ENCODE measurements at regions not wholly inside any gene's neighbourhood (a gene's known extent, or its start where the extent isn't known, plus 50 kb on each side); places are given as distances from the start of the nearest gene placed in this dataset.

DNA sequence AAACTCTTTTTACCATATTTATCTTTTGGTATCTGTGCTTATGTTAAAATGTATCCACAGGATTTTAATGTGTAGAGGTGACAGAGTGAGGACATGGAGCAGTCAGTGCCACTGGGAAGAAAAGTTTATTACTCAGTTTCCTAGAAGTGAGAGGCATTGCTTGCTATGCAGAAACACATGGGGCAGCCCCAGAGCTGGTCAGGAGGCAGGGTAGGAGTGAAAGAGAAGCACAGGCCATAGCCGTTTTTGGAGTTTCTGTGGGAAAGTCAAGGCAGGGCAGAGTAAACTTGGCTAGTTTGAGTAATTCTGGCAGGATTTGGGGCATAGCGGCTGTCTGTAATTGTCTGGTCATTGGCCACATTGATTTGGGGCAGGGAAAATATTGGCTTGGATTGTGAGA, 370.9 kb downstream of the FGF9 start:
- no peak for DNase-seq (ENCODE audit: low read depth in 2 of 3, low spot score in 2 of 3)

- DNase-seq (ENCODE audit: low read depth in 2 of 3, low spot score in 2 of 3), result no peak
Measured at GRCh38 chr13:22047082-22047784, 376.4 kb downstream of the FGF9 start.

- DNase-seq (ENCODE audit: low read depth in 2 of 3, low spot score in 2 of 3), result no peak
Measured at GRCh38 chr13:22047785-22048104, 376.9 kb downstream of the FGF9 start.

GRCh38 chr13:22049384-22049783, 378.5 kb downstream of the FGF9 start:
- DNase-seq (ENCODE audit: low read depth in 2 of 3, low spot score in 2 of 3), result no peak

GRCh38 chr13:22050951-22051563, 380.2 kb downstream of the FGF9 start:
- DNase-seq (ENCODE audit: low read depth in 2 of 3, low spot score in 2 of 3), result no peak

- DNase-seq (ENCODE audit: low read depth in 2 of 3, low spot score in 2 of 3), result no peak
Measured at GRCh38 chr13:22053053-22053452, 382.2 kb downstream of the FGF9 start.

DNA sequence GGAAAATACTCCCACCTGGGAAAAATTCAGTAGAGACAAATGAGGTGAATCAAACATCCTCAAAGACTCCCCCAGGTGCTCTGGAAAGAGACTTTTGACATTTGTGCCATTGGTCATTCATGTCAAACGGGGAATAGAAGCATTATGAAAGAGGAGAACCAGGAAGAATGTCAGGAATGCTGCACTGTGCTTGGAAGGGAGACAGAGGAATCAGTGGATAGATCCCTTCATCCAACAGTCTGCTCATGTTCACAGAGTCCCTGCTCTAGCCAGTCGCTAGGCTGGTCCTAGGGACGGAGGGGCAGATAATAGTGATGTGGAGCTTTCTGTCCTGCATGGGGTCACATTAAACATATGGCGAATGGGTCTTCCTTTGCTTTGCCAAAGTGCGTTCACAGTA, 384.4 kb downstream of the FGF9 start:
- no peak for DNase-seq (ENCODE audit: low read depth in 2 of 3, low spot score in 2 of 3)

- DNase-seq (ENCODE audit: low read depth in 2 of 3, low spot score in 2 of 3), result no peak
Measured at GRCh38 chr13:22060187-22060586, 389.3 kb downstream of the FGF9 start.

- peak in 1 of 3 donors; percentile 26 for DNase-seq (ENCODE audit: low read depth in 2 of 3, low spot score in 2 of 3)
Measured at GRCh38 chr13:22061371-22061805, 390.5 kb downstream of the FGF9 start.

DNA sequence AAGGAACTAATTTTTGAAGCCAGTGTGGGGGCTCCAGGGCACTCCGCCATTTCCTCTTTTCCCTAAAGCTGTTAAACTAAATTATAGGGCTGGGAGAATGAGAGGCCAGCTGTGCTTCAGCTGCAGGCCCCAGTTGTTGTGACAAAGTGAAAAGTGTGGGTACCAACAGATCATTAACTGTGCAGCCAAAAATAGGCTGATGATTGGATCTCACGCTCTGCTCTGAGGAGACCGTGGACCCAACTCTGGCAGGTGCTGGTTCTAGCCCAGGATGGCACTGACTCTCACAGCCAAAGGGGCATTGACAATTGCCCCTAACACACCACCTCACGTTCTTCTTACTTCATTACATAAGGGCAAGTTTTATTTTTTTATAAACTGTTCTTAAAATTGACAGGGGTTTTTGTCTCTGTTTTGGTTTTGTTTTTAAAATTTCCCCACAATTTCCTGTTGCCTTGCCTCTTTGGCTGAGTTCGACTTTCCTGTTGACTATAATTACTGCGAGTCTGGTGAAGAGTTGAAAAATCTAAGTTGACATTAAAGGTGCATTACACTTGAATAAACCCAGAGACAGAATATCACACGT, 391.0 kb downstream of the FGF9 start:
- peak in 2 of 3 donors; percentile 18 to 34 for DNase-seq (ENCODE audit: low read depth in 2 of 3, low spot score in 2 of 3)

GRCh38 chr13:22062478-22063205, 391.8 kb downstream of the FGF9 start:
- no peak for DNase-seq (ENCODE audit: low read depth in 2 of 3, low spot score in 2 of 3)

- DNase-seq (ENCODE audit: low read depth in 2 of 3, low spot score in 2 of 3), result no peak
Measured at GRCh38 chr13:22063416-22064124, 392.7 kb downstream of the FGF9 start.

GRCh38 chr13:22064854-22065620, 394.2 kb downstream of the FGF9 start:
- no peak for DNase-seq (ENCODE audit: low read depth in 2 of 3, low spot score in 2 of 3)

DNA sequence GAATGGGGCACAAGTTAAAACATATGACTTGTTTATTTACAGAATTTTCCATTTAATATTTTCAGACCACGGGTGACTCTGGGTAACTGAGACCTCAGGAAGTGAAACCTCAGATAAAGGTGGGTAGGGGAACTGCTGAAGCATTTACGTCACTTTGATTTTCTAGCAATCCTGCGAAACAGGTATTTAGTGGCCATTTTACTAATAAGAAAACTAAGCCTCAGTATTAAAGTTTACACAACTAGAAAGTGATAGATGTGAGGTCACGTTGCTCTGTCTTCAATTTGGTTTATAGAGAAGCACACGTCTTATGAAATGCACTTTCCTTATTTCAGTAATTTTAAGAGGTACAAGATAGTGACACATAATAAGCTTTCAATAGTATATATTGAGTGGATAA, 402.8 kb downstream of the FGF9 start:
- DNase-seq (ENCODE audit: low read depth in 2 of 3, low spot score in 2 of 3), result no peak

DNA sequence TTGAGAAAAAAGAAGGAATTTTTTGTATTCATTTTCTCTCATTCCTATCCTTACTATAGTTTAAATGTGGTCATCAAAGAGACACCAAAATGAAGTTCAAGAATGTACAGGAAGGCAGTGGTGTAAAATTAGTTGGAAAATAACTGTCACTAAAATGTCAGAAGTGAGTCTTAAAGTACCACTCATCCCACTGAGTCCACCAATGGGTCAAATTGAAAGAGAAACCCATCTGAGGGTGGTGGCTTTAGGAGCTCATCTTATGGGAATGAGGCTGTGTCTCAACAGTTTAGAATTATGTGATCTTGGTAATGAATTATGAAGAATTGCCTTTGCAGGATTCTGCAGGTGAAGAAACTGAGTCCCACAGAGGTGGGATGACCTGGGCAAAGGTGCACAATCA, 403.5 kb downstream of the FGF9 start:
- DNase-seq (ENCODE audit: low read depth in 2 of 3, low spot score in 2 of 3), result no peak

DNA sequence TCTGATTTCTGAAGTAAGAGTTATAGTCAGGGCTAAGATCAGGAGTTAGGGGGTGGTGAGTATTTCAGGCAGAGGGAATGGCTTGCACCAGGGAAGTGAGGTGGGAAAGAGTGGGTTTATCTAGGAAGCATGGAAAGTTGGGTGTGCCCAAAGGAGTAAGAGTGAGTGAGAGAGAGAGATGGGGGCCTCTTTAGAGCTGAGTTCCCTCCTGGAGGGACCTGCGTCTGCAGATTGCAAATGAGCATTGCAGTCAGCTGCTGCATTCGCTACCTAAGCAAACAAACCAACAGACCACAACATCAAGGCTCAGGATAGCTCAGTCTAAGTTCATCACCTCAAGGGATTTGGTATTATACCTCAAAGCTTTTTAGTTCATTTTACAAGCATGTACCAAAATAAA, 405.8 kb downstream of the FGF9 start:
- DNase-seq (ENCODE audit: low read depth in 2 of 3, low spot score in 2 of 3), result no peak

GRCh38 chr13:22077205-22077683, 406.4 kb downstream of the FGF9 start:
- no peak for DNase-seq (ENCODE audit: low read depth in 2 of 3, low spot score in 2 of 3)

- DNase-seq (ENCODE audit: low read depth in 2 of 3, low spot score in 2 of 3), result no peak
Measured at GRCh38 chr13:22077764-22078163, 406.9 kb downstream of the FGF9 start.

GRCh38 chr13:22079961-22080360, 409.1 kb downstream of the FGF9 start:
- DNase-seq (ENCODE audit: low read depth in 2 of 3, low spot score in 2 of 3), result no peak

- no peak for DNase-seq (ENCODE audit: low read depth in 2 of 3, low spot score in 2 of 3)
Measured at GRCh38 chr13:22080832-22081231, 410.0 kb downstream of the FGF9 start.
